HL-60 (cell line): ENCODE measurements at regions not wholly inside any gene's neighbourhood (a gene's known extent, or its start where the extent isn't known, plus 50 kb on each side); places are given as distances from the start of the nearest gene placed in this dataset.
"Not testable (repeated sequence)": the region's sequence is repeated elsewhere in the genome, so short reads cannot be mapped to it uniquely, and the experiment has no call there.

Experiments
- DNase-seq, 2 experiments: peaks; one replicate each; pipeline ENCODE4 v3.0.0-alpha.2; 2010 to 2020; ENCODE audit warnings: low read depth in 1 of 2, low spot score in 1 of 2
- H3K27ac ChIP-seq: fragments of 250-450 bp; sonication (Bioruptor Pico); replicated peaks from 2 replicates; pipeline ENCODE4 v1.5.1; 2020; ENCODE audit warnings: mild to moderate bottlenecking, moderate library complexity
- H3K27me3 ChIP-seq: fragments of 250-450 bp; sonication (Bioruptor Pico); 2 replicates; pipeline ENCODE4 v1.5.1; 2021; ENCODE audit warnings: mild to moderate bottlenecking, moderate library complexity; ENCODE audit not compliant: insufficient read depth, poor library complexity, severe bottlenecking
- H3K4me3 ChIP-seq: replicated peaks from 2 replicates; pipeline ENCODE4 v1.5.1; 2011; ENCODE audit warnings: mild to moderate bottlenecking, control low read depth, low read length; ENCODE audit not compliant: insufficient read depth
- CTCF ChIP-seq: IDR thresholded peaks from one replicate; pipeline ENCODE4 v1.5.1; 2011; ENCODE audit warnings: low read length, control low read depth, inconsistent platforms; ENCODE audit not compliant: insufficient read depth
- GABPA ChIP-seq: IDR thresholded peaks from 2 replicates; pipeline ENCODE4 v1.6.1; 2012; ENCODE audit warnings: low read depth
- POLR2AphosphoS5 ChIP-seq: IDR thresholded peaks from 2 replicates; pipeline ENCODE4 v1.6.1; 2012; ENCODE audit warnings: low read depth
- REST ChIP-seq: IDR thresholded peaks from 2 replicates; pipeline ENCODE4 v1.6.1; 2012; ENCODE audit warnings: low read depth; ENCODE audit not compliant: insufficient replicate concordance
- SPI1 ChIP-seq: IDR thresholded peaks from 2 replicates; pipeline ENCODE4 v1.6.1; 2012; ENCODE audit warnings: low read depth, mild to moderate bottlenecking, borderline replicate concordance

GRCh38 chr18:5705393-5705792, 161.6 kb upstream of the EPB41L3 start:
- Histone ChIP-seq H3K27me3 (peaks cover 10% of the 10 kb centered on the region), H3K4me3 (no peak overlapping the region)
- TF ChIP-seq POLR2AphosphoS5: no peak
- TF ChIP-seq GABPA: no peak
- no peak for TF ChIP-seq CTCF
- no peak for TF ChIP-seq REST
- TF ChIP-seq SPI1: no peak

GRCh38 chr18:5704847-5705246, 161.1 kb upstream of the EPB41L3 start:
- Histone ChIP-seq H3K4me3 (no peak overlapping the region), H3K27ac (no peak overlapping the region), H3K27me3 (peaks cover 13% of the 10 kb centered on the region)
- DNase-seq: no peak
- no peak for TF ChIP-seq POLR2AphosphoS5
- TF ChIP-seq SPI1: no peak
- no peak for TF ChIP-seq GABPA
- TF ChIP-seq REST: no peak
- no peak for TF ChIP-seq CTCF

More at GRCh38 chr18:5705393-5705792, 161.6 kb upstream of the EPB41L3 start:
- no peak for DNase-seq
- H3K27ac ChIP-seq: no peak overlapping the region

- not testable (repeated sequence) for H3K4me3 ChIP-seq, DNase-seq, H3K27ac ChIP-seq, H3K27me3 ChIP-seq
Observed at GRCh38 chr18:5702016-5702415, 158.2 kb upstream of the EPB41L3 start.

- Histone ChIP-seq H3K27me3 (peaks cover 4% of the 10 kb centered on the region), H3K4me3 (no peak overlapping the region), H3K27ac (no peak overlapping the region)
- no peak for TF ChIP-seq REST
- no peak for TF ChIP-seq CTCF
- no peak for DNase-seq
Observed at GRCh38 chr18:5693699-5694294, 150.0 kb upstream of the EPB41L3 start.
